ENCODE measurements at regions not wholly inside any gene's neighbourhood (a gene's known extent, or its start where the extent isn't known, plus 50 kb on each side); places are given as distances from the start of the nearest gene placed in this dataset.

GRCh38 chr5:175124251-175124813 lies 319.6 kb downstream of the DRD1 start:
- Histone ChIP-seq H3K9me3 (no peaks in the 10 kb centered on the region), H3K36me3 (no peaks in the 10 kb centered on the region), H3K4me1 (no peaks in the 10 kb centered on the region), H3K27ac (no peak overlapping the region), H3K4me3 (no peak overlapping the region), H3K27me3 (no peaks in the 10 kb centered on the region)
- intact Hi-C loops (cut with DNase I; ENCODE audit: low total_unique reads), result no loop called here
- WGBS, 5 donors, result 81 to 95% (median 92%) methylated on average over 4 of the region's 4 CpGs
- no peak for DNase-seq
- no peak for TF ChIP-seq POLR2A (IDR thresholded peaks at IDR 0.05)
- no peak for TF ChIP-seq POLR2AphosphoS5 (IDR thresholded peaks at IDR 0.05)
- no peak for TF ChIP-seq EP300 (IDR thresholded peaks at IDR 0.05)
- TF ChIP-seq CTCF (IDR thresholded peaks at IDR 0.05), result no peak

- WGBS, 5 donors, result 83 to 90% (median 87%) methylated on average over 6 of the region's 6 CpGs
- Histone ChIP-seq H3K27me3 (no peaks in the 10 kb centered on the region), H3K4me1 (no peaks in the 10 kb centered on the region), H3K9me3 (no peaks in the 10 kb centered on the region), H3K4me3 (no peak overlapping the region), H3K36me3 (no peaks in the 10 kb centered on the region), H3K27ac (no peak overlapping the region)
- no peak for DNase-seq
- intact Hi-C loops (cut with DNase I; ENCODE audit: low total_unique reads), result no loop called here
- TF ChIP-seq POLR2AphosphoS5 (IDR thresholded peaks at IDR 0.05), result no peak
Measured at GRCh38 chr5:175123542-175123941, 320.4 kb downstream of the DRD1 start.

- no peak overlapping the region for H3K27ac ChIP-seq
- no peaks in the 10 kb centered on the region for H3K9me3 ChIP-seq
- H3K4me3 ChIP-seq, result no peak overlapping the region
- H3K36me3 ChIP-seq, result no peaks in the 10 kb centered on the region
- 87 to 94% (median 89%) methylated on average over 2 of the region's 2 CpGs for WGBS, 5 donors
- H3K27me3 ChIP-seq, result no peaks in the 10 kb centered on the region
- intact Hi-C loops (cut with DNase I; ENCODE audit: low total_unique reads), result no loop called here
- no peak for DNase-seq
- no peaks in the 10 kb centered on the region for H3K4me1 ChIP-seq
- TF ChIP-seq CTCF (IDR thresholded peaks at IDR 0.05), result no peak
- TF ChIP-seq EP300 (IDR thresholded peaks at IDR 0.05), result no peak
- TF ChIP-seq POLR2AphosphoS5 (IDR thresholded peaks at IDR 0.05), result no peak
- TF ChIP-seq POLR2A (IDR thresholded peaks at IDR 0.05), result no peak
Measured at GRCh38 chr5:175121457-175121856, 322.5 kb downstream of the DRD1 start.

- 79 to 86% (median 82%) methylated on average over 7 of the region's 7 CpGs for WGBS, 5 donors
- no peak for DNase-seq
- no peak overlapping the region for H3K4me3 ChIP-seq
- no peak for TF ChIP-seq EP300 (IDR thresholded peaks at IDR 0.05)
- no peak for TF ChIP-seq CTCF (IDR thresholded peaks at IDR 0.05)
- TF ChIP-seq POLR2AphosphoS5 (IDR thresholded peaks at IDR 0.05), result no peak
- TF ChIP-seq POLR2A (IDR thresholded peaks at IDR 0.05), result no peak
- no peaks in the 10 kb centered on the region for H3K27me3 ChIP-seq
- H3K9me3 ChIP-seq, result no peaks in the 10 kb centered on the region
- intact Hi-C loops (cut with DNase I; ENCODE audit: low total_unique reads), result no loop called here
- no peak overlapping the region for H3K27ac ChIP-seq
- H3K4me1 ChIP-seq, result no peaks in the 10 kb centered on the region
- no peaks in the 10 kb centered on the region for H3K36me3 ChIP-seq
Measured at GRCh38 chr5:175120412-175120811, 323.6 kb downstream of the DRD1 start.

- intact Hi-C loops (cut with DNase I; ENCODE audit: low total_unique reads), result no loop called here
Measured at GRCh38 chr5:175118700-175119309, 325.2 kb downstream of the DRD1 start.

More at GRCh38 chr5:175118700-175119309, 325.2 kb downstream of the DRD1 start:
- no peak overlapping the region for H3K27ac ChIP-seq
- WGBS, 5 donors, result 63 to 71% (median 68%) methylated on average over 3 of the region's 3 CpGs
- H3K36me3 ChIP-seq, result no peaks in the 10 kb centered on the region
- no peak for DNase-seq
- no peak for TF ChIP-seq POLR2A (IDR thresholded peaks at IDR 0.05)
- TF ChIP-seq EP300 (IDR thresholded peaks at IDR 0.05), result no peak
- no peak for TF ChIP-seq POLR2AphosphoS5 (IDR thresholded peaks at IDR 0.05)
- TF ChIP-seq CTCF (IDR thresholded peaks at IDR 0.05), result no peak
- no peak overlapping the region for H3K4me3 ChIP-seq
- no peaks in the 10 kb centered on the region for H3K9me3 ChIP-seq
- H3K27me3 ChIP-seq, result no peaks in the 10 kb centered on the region
- no peaks in the 10 kb centered on the region for H3K4me1 ChIP-seq
